GM18517 (cell line): ENCODE measurements at regions not wholly inside any gene's neighbourhood (a gene's known extent, or its start where the extent isn't known, plus 50 kb on each side); places are given as distances from the start of the nearest gene placed in this dataset.
"Not testable (repeated sequence)": the region's sequence is repeated elsewhere in the genome, so short reads cannot be mapped to it uniquely, and the experiment has no call there.

ENCODE experiments used
- ATAC-seq: cut with Tn5 transposase; IDR thresholded peaks from one replicate; pipeline ENCODE4 v1.9.1; 2021; ENCODE audit warnings: mild to moderate bottlenecking, moderate library complexity; ENCODE audit not compliant: unreplicated experiment

GRCh38 chrX:129361576-129361975 is 161.7 kb downstream of the SMARCA1 start:
- no peak for ATAC-seq

DNA sequence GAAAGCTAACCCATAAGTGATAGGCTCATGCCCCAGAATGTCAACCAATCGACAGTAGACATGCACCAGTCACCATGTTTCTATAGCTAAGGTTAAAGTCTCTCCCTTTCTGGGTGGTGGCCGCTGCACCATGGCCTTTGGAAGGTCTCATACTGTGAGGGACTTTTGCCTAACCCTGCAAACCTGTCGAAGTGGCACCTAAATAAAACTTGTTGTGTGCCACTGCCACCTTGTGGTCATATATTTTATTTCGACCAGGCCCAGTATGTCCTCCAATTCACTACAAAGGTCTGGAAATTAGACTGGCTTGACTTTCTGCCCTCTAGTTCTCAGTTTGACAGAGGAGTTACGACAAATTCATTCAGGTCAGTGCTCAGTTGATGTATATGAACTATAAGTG is 163.1 kb downstream of the SMARCA1 start:
- peak; percentile 84 for ATAC-seq

- ATAC-seq: no peak
These were observed 164.0 kb downstream of the SMARCA1 start for GRCh38 chrX:129359269-129359668.

DNA sequence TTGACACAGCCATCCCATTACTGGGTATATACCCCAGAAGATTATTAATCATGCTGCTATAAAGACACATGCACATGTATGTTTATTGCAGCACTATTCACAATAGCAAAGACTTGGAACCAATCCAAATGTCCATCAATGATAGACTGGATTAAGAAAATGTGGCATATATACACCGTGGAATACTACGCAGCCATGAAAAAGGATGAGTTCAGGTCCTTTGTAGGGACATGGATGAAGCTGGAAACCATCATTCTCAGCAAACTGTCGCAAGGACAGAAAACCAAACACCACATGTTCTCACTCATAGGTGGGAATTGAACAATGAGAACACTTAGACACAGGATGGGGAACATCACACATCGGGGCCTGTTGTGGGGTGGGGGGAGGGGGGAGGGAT is 165.9 kb downstream of the SMARCA1 start:
- not testable (repeated sequence) for ATAC-seq

- ATAC-seq: no peak
These were observed 176.0 kb downstream of the SMARCA1 start for GRCh38 chrX:129347291-129347690.

GRCh38 chrX:129346574-129346973 is 176.7 kb downstream of the SMARCA1 start:
- ATAC-seq: no peak

DNA sequence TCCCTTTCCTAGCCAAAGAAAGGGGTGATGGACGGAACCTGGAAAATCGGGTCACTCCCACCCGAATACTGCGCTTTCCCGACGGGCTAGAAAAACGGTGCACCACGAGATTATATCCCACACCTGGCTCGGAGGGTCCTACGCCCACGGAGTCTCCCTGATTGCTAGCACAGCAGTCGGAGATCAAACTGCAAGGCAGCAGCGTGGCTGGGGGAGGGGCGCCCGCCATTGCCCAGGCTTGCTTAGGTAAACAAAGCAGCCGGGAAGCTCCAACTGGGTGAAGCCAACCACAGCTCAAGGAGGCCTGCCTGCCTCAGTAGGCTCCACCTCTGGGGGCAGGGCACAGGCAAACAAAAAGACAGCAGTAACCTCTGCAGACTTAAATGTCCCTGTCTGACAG is 186.0 kb downstream of the SMARCA1 start:
- not testable (repeated sequence) for ATAC-seq

- no peak for ATAC-seq
These were observed 200.2 kb downstream of the SMARCA1 start for GRCh38 chrX:129323115-129323514.

DNA sequence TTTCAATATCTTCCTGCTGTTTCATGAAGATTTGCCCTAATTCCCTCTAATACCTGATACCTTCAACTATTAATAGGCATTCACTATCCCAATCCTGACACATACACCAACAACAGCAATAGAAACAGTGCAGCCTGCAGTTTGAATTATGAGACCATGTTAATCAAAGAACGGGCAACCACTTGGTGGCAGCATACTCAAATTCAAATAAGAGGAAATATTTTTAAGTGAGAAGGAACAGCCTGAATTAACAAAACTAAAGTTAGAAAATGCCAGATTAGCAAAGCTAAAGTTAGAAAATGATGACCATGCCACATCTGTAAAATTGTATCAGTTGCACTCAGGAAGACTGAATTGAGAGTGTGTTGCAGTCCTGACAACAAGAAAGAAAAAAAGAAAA is 204.9 kb downstream of the SMARCA1 start:
- ATAC-seq: no peak

DNA sequence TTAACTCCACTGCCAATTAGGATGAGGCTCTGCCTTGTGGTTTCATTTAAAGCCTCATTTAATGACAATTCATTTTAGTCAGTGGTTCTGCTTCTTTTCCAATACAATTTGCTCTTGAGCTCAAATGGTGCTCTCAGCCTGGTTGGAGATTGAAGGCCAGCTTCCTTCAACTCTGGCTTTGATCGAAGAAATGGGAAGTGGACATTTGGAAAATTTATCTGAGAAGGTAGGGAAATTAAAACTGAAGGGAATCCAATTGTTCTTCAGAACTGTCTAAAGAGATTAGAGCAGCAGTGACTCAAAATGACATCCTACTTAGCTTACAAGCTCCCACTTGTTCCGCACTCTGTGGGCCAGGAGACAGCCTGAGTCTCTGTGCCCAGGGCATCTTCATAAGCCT is 206.8 kb downstream of the SMARCA1 start:
- ATAC-seq: no peak

DNA sequence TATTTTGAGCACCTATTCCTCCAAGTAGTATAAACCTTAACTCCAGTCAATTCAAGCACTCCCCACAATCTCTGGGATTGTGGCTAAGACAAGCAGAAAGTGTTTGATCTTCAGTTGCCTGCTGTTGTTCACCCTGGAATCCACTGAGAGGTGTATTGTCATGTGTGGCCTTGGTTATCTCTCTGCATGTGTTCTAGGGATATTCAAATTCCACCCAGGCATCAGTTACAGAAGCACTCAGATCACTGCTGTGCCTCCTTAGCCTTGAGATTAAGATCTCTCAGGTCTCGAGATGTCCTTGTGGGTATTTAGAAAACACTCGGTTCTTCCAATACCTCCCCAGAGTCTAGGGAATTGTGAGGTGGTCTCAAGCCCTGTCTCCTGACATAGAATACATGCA is 213.3 kb downstream of the SMARCA1 start:
- ATAC-seq: no peak

DNA sequence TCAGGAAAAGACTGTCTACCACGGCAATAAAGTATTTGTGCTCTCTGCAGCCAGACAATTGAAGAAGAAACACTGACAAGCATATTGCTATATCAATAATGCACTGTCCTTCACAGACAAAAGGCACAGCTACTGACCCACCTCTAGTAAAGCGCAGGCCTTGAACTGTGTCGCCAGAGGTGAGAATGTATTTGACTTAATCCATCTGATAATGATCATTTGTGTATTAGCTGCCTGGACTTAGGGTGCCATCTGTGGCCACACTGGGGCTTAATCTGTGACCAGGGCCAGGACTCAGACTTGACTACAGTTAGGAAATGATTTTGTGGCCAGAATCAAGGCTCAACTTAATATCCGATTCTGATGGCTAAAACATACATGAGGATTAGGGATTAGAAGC is 260.4 kb downstream of the SMARCA1 start:
- ATAC-seq: no peak

- ATAC-seq: not testable (repeated sequence)
These were observed 267.8 kb downstream of the SMARCA1 start for GRCh38 chrX:129255516-129255915.

DNA sequence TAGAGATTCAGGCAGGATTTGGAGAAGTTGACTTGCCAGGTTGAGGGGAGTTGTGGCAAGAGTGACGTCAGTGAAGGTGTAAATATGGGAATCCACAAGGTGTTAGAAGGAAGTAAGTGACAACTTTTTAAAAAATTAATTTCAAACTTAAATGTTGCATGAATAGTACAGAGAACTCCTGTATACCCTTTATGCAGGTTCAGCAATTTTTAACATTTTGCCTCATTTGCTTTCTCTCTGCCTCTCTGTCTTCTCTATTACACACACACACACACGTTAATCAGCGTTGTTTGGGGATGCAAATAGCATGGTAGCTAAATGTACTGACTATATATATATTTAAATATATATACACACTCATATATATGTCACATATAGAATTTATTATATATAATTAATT is 273.7 kb downstream of the SMARCA1 start:
- no peak for ATAC-seq

GRCh38 chrX:129247642-129248041 is 275.6 kb downstream of the SMARCA1 start:
- no peak for ATAC-seq

GRCh38 chrX:129239371-129239770 is 283.9 kb downstream of the SMARCA1 start:
- no peak for ATAC-seq

DNA sequence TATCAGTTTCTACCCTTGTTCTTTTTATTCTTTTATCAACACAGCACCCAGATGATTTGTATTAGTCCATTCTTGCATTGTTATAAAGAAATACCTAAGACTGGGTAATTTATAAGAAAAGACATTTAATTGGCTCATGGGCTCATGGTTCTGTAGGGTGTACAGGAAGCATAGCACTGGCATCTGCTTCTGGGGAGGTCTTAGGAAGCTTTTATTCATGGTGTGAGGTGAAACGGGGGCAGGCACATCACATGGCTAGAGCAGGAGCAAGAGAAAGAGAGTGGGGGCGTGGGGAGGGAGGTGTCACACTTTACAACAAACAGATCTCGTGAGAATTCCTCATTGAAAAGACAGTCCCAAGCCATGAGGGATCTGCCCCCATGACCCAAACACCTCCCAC is 285.3 kb downstream of the SMARCA1 start:
- ATAC-seq: no peak

DNA sequence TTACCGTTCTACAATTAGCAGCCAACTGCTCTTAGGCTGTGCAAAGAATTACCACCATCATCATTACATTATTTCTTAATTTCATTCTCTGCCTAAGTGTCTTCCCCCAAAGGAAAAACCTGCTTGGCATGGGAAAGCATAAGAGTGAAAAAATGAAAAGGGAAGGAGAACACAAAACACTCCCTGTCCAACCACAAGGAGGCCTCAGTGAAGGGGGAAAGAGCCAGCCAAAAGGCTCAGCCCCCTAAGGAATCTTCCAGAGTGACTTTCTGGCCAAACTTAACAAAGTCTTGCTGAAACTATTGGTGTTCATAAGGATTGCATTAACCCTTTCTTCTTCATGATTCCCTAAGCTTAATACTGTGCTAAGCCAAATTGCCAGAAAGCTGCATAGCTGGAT is 287.4 kb downstream of the SMARCA1 start:
- ATAC-seq: no peak

- no peak for ATAC-seq
These were observed 289.5 kb downstream of the SMARCA1 start for GRCh38 chrX:129233786-129234185.

DNA sequence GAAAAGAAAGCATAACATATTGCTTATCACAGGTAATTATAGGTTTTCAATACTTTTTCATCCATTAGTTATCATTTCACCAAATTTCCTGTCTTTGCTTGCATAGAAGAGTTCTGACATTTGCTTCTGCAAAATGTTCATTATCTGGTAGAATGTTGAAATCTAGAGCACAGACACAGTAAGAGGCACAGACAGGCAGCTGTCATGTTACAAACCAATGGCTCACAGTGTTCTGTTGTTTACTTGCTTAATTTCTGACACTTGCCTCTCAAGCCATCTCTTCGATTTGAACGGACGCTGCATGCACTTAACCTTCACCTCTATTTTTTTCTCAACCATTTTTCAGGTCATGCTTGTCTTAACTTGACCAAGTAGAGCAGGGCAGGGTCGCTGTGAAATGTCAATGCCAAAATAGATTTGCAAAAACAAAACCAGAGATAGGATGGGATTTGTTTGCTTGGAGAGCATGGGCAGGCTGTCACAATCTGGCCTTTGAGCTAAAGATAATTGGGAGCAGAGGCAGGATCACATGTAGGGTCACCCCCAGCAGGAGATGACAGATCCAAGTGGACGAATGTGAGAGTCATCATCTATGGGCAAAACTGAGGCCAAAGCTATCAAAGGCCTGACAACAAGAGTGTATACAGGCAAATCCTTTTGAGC is 292.3 kb downstream of the SMARCA1 start:
- no peak for ATAC-seq

- no peak for ATAC-seq
These were observed 293.1 kb downstream of the SMARCA1 start for GRCh38 chrX:129230168-129230567.

DNA sequence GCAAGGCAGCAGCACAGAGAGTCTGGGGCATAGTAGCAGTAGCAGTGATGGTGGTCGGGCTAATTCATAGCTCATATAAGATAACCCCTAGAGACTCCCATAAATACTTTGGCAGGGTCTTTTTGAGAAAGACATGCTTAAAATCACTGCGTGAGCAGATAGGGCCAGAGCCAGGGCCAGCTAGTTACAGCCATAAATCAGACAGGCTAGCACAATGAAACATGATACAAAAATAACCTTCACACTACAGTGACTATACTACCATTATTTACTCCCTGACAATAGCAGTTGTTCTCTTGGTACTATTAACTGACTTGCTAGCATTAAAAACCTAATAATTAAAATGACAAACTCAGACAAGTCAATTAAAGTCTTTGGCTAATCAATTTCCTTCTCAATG is 295.9 kb downstream of the SMARCA1 start:
- no peak for ATAC-seq

DNA sequence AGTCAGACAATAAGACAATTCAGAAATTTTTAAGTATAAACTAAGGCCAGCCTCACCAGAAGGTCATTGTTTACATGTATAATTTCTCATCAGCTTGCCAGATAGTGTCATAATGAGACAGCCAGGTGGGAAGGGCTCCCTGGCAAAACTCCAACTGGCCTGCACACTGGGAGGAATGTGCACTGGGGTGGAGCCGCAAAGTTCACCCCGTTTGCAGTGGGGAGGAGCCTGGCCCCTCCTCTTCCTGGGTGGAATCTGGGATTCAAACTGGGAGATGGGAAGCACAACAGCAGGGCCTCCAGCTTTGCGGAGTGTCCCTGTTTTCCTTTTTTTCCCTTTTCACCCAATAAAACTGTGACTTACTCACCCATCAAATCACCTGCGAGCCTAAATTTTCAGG is 329.9 kb downstream of the SMARCA1 start:
- no peak for ATAC-seq
